Stimulated activated CD4-positive, alpha-beta T cell treated with anti-CD3 and anti-CD28 coated beads, Interleukin-15, amount 100 ng/mL, for 48 hours (primary cell): ENCODE measurements at regions not wholly inside any gene's neighbourhood (a gene's known extent, or its start where the extent isn't known, plus 50 kb on each side); places are given as distances from the start of the nearest gene placed in this dataset.
"Not testable (repeated sequence)": the region's sequence is repeated elsewhere in the genome, so short reads cannot be mapped to it uniquely, and the experiment has no call there.

ENCODE experiments used
- DNase-seq, 2 donors: peaks; one replicate each; pipeline ENCODE4 v3.0.0-alpha.2; 2020; ENCODE audit warnings: low read depth in 2 of 2

- peak in 1 of 2 donors; percentile 23 for DNase-seq
Observed at GRCh38 chr6:26232940-26233648, 131.9 kb upstream of the BTN3A2 start.

- DNase-seq, result peak; percentile 58 to 73
Observed at GRCh38 chr6:26233649-26234420, 131.2 kb upstream of the BTN3A2 start.

DNA sequence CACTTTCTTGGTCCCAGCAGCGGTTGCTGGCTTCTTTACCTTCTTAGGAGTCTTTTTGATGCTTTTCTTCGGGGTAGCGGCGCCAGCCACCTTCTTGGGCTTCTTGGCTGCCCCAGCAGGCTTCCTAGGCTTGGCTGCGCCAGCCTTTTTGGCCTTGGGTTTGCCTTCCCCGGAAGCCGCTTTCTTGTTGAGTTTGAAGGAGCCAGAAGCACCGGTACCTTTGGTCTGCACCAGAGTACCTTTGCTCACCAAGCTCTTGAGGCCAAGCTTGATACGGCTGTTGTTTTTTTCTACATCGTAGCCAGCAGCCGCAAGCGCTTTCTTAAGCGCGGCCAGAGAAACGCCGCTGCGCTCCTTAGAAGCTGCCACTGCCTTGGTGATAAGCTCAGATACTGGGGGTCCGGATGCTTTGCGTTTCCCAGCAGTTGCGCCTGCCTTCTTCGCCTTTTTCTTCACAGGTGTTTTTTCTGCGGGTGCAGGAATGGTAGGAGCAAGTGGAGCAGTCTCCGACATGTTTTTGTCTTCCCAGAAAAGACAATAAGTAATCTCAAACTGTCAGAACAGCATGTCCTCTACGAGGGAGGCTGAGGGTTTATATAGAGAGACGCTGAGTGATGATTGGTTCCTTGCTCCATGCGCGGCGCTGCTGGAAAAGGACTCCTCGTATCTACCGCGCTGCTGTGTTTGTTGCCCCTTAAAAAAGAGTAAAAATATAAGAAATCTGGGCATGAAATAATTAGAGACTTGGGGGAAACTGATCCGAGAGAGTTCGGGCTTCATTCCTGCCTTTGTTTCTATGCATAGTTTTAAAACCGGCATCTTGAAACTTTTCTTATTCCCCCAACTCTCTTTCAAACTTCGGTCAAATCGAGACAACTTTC, 130.3 kb upstream of the BTN3A2 start:
- peak in 1 of 2 donors; percentile 58 for DNase-seq

GRCh38 chr6:26235302-26235670, 129.7 kb upstream of the BTN3A2 start:
- DNase-seq, result no peak

DNA sequence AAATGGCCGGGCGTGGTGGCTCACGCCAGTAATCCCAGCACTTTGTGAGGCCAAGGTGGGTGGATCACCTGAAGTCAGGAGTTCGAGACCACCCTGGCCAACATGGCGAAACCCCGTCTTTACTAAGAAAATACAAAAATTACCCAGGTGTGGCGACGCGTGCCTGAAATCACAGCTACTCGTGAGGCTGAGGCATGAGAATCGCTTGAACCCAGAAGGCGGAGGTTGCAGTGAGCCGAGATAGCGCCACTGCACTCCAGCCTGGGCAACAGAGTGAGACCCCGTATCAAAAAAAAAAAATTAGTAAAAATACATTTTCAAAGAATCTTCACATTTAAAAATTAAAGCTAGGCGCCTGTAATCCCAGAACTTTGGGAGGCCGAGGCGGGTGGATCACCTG, 125.6 kb upstream of the BTN3A2 start:
- not testable (repeated sequence) for DNase-seq

DNA sequence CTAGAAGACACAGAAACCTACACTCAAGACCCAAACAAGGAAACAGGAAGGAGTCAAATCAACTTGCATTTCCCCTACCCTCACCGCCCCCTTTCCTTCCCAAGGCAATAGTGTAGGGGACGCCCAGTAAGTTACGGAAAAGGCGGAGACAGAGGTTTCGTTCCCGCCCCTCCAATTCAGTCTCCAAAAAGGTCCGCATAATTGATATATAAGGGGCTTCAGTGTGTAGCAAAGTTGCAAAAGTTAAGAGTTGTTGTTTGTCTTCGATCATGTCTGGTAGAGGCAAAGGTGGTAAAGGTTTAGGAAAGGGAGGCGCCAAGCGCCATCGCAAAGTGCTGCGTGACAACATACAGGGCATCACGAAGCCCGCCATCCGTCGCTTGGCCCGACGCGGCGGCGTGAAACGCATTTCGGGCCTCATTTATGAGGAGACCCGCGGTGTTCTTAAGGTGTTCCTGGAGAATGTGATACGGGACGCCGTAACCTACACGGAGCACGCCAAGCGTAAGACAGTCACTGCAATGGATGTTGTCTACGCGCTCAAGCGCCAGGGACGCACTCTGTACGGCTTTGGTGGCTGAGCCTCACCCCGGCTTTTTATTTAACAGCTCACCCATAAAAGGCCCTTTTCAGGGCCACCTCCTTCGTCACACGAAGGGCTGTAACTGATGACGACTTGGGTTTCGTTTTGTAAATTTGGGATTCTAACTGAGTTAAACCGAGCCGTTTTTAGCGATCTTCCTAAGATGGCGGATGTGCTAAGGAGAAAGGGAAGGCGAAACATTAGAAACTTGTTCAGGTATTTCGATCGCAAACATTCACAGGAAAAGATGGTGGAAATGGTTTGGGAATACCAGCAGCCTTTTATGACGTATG, 124.6 kb upstream of the BTN3A2 start:
- DNase-seq, result peak; percentile 43 to 65

DNA sequence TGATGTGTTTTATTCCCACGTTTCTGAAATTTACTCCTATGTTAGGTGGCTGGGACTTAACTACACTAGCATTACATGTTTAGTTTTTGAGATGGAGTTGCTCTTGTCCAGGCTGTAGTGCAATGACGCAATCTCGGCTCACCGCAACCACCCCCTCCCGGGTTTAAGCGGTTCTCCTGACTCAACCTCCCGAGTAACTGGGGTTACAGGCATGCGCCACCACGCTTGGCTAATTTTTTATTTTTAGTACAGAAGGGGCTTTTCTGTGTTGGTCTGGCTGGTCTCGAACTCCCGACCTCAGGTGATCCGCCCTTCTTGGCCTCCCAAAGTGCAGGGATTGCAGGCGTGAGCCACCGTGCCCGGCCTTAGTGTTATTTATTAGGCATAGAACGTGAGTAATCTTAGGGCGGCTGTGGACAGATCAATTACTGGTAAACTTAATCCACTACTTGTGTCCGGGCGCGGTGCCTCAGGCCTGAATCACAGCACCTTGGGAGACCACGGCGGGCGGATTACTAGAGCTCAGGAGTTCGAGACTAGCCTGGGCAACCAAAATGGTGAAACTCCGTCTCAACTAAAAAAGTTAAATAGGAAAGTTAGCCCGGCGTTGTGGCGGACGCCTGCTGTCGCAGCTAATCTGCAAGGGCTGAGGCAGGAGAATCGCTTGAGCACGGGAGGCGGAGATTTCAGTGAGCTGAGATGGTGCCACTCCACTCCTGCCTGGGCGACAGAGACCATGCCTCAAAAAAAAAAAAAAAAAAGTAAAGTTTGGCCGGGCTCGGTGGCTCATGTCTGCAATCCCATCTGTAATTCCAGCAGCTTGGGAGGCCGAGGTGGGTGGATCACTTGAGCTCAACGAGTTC, 123.7 kb upstream of the BTN3A2 start:
- peak; percentile 66 to 71 for DNase-seq

DNA sequence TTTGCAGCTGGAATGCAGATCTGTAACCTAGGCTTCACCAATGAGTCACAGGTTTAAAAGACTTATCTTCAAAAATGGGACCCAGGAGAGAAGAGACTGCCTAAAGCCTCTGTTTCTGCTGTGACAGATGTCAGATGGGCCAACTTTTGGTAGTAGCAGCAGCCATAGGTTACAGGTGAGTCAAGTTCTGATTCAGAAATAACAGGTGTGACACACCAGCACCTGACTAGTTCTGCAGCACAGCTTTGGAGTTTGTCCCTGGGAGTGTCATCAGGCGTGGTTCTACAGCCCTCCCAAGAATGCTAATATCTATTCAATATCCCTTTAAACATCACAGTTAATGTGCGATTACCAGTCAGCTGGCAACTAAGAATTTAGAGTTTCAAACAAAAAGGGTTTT, 121.9 kb upstream of the BTN3A2 start:
- no peak for DNase-seq

DNA sequence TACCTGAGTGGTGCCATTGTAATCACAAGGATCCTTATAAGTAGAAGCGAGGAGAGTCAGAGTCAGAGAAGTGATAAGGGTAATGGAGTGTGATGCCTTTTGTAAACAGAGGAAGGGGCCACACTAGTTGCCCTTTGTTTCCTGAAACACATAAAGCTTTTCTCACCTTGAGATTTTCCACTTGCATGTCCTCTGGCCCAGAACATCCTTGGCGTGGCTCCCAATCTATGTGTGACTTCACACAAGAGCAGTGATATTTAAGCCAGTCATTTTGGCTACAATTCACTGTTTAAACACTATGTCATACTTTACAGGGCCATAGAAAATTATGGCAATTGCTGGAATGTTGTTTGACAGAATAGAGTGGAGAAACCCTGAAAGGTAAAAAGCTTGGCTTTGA, 121.2 kb upstream of the BTN3A2 start:
- DNase-seq, result no peak

DNA sequence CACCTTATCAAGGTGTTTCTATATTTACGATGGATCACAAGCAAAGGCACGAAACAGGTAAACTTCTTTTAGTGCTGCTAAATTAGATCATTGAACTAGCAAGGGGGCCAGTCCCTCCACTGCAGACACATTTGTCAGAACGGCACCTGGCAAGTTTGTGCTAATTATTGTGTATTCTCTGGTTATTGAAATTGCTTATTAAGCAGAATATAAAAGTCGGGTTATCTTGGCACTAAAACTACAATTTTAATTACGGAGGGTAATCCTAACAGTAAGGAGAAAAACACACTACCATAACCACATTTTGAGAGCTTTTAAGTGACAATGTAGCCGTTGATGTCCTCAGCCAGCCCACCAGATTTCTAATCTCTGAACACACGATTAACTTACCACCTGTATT, 118.9 kb upstream of the BTN3A2 start:
- no peak for DNase-seq

- DNase-seq, result no peak
Observed at GRCh38 chr6:26246553-26246952, 118.4 kb upstream of the BTN3A2 start.

DNA sequence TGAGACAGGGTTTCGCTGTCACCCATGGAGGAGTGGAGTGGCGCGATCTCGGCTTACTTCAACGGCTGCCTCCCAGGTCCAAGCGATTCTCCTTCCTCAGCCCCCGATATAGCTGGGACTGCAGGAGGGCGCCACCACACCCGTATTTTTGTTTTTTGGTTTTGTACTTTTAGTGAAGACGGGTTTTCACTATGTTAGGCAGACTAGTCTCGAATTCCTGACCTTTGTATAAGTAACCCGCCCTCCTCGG, 115.4 kb upstream of the BTN3A2 start:
- DNase-seq, result no peak

GRCh38 chr6:26249957-26250697, 114.9 kb upstream of the BTN3A2 start:
- DNase-seq, result peak; percentile 63 to 71

DNA sequence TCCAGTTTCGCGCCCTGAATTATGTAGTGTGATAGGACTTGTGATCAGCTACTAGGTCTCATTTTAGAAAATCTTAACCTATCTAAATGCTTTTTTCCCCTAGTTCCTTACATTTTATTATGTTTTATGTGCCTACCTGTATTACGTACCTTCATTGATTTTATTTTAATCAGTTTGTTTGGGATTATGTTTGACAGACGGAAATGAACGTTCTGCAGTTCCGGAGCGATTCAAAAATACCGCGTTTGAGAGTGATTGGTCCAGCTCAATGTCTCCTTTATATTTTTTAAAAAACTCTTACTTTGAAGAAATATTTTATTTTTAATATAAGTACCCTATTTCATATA, 114.3 kb upstream of the BTN3A2 start:
- no peak for DNase-seq

- DNase-seq, result peak; percentile 50 to 65
Observed at GRCh38 chr6:26251354-26252076, 113.5 kb upstream of the BTN3A2 start.

- DNase-seq, result no peak
Observed at GRCh38 chr6:26252077-26252472, 112.9 kb upstream of the BTN3A2 start.

DNA sequence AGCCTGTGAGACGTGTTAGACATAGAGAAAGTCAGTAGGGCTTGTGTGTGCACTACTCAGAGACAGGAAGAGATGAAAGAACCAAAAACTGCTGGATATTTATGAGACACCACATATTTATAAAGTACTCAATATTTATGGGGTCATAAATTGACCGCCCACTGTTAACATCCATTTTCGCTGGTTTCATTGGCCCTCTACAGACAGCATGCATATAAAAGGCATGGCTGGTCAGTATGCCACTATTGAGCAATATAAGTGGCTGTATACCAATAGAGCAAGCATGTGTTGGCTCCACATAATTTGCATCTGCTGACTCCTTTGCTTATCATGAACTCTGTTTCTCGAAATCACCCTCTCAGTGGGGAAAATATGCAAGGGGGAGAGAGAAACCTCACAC, 110.3 kb upstream of the BTN3A2 start:
- DNase-seq, result no peak

DNA sequence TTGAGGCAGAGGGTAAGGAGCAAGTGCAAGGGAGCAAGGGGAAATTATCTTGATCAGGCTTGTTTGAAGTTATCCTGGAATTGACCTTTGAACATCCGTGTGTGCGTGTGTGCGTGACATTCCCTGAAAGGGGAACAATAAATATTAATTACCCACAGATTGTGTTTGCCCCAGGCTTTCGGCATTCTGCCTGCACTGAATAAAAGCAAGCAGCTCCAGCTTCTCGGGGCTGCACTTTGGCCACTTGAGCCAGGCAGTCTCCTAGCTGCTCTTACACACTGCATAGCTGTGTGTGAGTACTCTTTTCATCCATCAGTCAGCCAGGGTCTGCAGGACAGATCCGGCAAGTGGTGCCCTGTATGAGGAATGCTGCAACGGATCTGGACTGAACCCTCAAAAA, 107.7 kb upstream of the BTN3A2 start:
- no peak for DNase-seq

- DNase-seq, result no peak
Observed at GRCh38 chr6:26258212-26258977, 106.6 kb upstream of the BTN3A2 start.
